NCI-H2171 (cell line): ENCODE measurements at regions not wholly inside any gene's neighbourhood (a gene's known extent, or its start where the extent isn't known, plus 50 kb on each side); places are given as distances from the start of the nearest gene placed in this dataset.

Source experiments
- DNase-seq: peaks from one replicate; lab custom pipeline; 2025; lab: John Stamatoyannopoulos, UW

DNA sequence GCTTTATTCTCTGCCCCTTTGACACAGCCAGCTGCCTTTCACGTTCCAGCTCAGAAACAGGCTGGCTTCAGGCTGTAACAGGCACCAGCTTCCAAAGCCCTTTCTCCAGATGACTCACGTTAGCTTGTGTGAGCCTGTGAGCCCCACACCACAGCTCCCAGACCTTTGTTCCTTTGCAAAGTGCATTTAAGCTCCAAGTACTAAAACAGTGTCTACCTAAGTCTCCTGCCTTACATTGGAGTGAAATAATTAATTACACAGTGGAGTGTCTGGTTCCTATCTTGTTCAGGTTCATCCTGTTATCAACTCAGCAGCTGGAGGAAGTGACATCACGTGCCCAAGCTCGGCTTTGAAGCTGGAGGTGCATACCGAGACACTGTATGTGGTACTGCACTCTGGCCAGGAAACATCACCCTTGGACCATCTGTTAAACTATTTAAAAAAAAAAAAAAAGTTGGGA, 475.8 kb downstream of the FOXO1 start:
- no peak for DNase-seq

DNA sequence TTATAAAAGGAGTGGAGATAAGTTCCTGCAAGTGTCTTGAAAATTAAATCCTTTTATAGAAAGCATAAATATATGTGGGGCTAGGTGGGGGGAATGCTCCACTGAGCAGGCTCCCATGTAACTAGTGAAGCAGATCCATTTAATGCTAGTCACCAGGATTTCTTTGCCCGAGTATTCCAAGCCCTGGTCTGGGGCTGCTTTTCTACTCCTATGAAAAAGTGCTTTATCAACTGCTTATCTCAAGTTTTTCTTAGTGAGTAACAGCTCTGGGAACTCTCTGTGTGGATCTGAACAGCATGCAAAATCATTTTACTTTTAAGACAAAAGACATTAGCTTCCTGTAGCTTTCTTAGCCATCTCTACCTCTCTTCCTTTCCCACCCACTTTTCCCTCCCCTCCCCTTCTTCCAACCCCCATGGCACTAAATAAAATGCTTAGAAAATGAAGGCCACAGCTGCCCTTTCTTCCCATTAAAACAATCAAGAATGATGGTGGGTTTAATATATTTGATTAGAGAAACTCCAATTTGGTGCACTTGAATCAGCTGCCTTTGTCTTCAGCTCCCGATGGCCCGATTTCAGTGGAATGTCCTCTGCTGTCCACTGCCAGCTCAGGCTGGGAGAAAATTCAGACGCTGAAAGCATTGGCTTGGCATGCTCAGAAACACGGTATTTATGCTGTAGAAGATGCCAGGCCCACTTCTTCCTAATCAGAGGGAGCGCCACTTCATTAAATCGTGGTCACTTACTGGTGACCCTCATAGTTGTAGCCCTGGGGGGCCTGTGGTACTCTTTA, 475.1 kb downstream of the FOXO1 start:
- no peak for DNase-seq

GRCh38 chr13:40192452-40192851, 474.0 kb downstream of the FOXO1 start:
- DNase-seq, result no peak

- DNase-seq, result no peak
Measured at GRCh38 chr13:40192858-40193257, 473.6 kb downstream of the FOXO1 start.

DNA sequence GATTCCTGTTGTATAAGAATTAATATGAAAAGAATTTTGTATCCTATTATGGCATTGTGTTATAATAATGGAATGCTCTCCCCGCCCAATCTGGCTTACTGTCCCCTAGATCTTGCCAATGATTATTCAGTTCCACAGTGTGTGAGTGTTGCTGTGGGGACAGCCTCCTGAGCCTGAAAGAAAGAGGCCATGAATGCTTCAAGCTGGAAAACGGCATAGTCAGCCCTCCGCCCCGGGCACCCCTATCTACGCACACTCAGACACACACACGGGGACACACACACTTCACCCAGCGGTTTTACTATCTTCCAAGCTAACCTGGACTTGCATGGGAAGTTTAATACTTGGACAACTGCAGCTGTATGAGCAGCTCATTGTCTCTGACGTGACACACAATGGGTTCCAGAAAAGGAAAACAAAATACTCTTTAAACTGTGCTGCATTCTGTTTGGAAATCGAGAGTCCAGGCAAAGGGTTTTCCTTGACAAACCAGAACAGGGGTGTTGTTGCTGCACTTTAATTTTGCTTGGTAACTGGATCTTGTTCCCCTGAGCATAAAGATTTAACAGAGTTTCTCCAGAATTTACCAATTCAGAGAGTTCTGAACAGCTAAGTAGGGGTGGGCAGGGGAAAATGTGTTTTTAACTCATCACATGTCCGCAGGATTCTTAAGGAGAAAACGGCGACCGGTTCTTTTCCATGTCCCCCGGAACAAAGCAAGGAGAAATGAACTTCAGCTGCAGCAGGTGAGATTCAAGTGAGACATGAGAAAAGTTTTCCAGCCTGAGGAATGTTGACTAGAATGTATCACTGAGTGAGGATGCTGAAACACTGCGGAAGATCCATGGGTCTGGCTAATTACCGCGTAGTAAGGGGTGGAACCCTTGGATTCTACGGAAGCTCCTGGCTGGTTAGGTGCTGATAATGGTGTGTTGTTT, 472.9 kb downstream of the FOXO1 start:
- DNase-seq, result no peak

DNA sequence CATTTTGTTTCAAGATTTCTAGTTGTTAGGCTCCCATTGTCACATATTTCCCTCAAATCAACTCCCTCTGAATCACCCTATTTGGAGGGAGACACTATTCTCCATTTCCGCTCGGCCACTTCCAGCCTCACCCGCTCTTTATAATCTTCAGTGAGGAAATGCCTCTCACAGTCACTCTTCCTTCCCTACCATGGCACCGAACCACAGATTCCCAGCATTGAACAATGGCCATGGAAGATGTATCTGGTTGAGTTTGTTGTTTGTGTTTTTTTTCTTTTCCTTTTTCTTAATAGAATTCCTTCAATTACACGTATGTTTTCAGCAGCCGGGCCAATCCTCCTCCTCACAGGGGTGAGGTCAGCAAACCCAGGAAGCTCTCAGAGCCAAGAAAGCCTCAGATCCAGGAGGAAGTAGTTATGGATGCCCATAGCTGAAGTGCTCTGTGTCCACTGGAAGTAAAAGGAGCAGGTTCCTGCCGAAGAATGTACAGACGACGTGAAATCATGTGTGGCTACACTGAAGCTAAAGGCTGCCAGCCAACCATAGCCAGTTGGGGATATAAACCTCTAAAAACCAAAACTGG, 472.1 kb downstream of the FOXO1 start:
- DNase-seq, result no peak

DNA sequence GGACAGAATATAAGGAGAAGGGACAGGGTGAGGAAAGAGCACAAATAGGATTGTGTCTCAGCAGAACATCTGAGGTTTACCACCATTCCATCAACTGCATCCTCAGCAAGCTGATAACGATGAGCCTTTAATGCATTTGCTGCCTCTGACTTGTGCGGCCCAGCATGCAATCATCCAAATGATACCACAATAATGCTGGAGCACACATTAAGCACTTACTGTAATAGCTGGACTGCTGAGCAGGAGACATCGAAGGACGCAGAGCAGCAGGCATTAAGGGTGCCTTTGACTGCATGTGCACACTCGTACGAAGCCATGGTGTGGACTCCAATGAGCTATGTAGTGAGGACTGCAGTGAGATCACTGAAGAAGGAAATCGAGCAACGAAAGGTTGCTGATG, 469.4 kb downstream of the FOXO1 start:
- no peak for DNase-seq

- no peak for DNase-seq
Measured at GRCh38 chr13:40197936-40198595, 468.4 kb downstream of the FOXO1 start.

GRCh38 chr13:40200273-40200978, 466.0 kb downstream of the FOXO1 start:
- no peak for DNase-seq

DNA sequence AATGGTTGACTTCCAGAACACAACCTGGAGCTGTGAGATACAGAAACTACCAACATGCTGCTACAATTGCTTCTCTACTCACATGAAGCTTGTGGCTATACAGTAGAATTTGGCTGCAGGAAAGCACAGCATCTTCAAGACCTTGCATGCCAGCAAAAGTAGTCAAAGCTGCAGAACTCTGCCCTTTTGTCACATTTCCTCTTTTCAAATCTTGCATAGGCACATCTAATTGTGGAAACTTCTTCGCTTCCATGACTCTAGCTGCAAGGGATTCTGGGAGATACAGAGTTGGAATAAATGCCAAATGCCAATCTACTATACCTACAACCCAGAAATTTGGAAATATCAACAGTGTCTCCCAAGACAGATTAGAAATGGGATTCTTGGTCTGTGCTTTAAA, 462.2 kb downstream of the FOXO1 start:
- no peak for DNase-seq

DNA sequence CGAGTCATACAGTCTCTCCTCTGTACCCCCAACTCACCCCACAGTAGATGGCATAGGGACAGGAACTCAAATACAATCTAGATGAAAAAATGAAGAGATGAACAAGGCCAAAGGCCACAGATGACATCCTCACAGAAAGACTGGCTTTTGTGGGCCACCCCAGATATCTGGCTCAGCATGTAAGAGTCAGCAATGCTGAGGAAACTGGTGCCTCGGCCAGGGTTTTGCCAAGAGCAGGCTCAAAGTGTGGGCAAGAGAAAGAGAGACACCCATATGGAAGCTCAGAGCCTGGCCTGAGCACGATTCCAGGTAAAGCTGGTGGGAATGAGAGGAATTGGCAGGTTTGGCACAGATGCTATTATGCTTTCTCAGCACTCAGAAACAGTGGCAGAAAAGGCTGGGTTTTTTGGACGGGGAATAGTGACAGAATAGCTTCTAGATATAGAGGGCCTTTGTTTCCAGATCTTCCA, 460.6 kb downstream of the FOXO1 start:
- DNase-seq, result no peak

DNA sequence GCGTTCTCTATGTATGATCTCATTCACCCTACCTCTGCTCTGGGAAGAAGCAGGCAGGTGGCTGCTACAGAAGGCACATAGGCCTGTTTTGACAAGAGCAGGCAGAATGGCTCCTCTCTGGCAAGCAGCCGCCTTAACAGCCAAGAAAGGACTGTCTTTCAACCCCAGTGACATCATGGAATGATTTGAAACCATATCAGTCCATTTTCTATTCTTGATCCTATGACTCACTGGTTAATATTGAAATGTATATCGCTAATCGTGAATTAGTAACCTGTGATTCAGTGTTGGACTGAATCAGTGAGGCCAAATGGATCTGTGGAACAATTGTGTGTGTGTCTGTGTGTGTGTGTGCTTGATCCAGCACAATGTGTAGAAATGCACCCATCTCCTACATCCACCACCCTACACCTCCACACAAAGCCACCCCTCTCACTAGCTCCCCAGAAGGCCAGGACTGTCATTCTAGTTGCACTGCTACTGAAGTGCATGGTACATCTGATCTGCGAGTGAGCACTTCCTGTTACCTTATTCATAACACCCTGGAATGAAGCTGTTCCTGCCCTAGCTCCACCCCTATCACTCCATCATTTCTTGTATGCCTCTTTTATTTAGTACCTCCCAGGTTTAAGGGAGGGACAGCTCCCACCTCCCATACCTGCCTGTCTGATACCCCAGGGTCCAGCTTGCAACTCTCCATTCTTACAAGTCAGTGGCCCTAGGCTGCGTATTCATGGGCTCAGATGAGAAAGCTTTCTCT, 460.0 kb downstream of the FOXO1 start:
- DNase-seq, result peak; percentile 4

DNA sequence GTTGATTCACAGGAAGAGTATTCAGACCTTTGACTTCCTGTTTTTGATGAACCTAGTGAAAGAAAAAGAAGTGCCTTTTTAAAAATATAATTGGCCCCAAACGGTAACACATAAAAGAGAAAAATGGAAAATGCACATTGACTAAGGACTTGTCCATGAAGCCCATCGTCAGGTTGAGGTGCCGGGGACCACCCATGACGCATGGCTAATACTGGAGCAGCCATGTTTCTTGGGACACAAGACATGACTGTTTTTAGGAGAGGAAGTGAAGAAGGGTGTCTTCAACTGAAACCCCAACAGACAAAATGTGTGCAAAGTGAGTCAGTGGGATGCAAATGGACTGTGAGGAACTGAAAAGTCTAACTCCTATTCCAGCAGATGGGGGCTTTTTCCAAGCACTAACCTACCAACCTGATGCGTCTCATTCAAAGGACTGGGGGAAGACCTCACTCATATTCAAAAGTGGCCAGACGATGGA, 459.4 kb downstream of the FOXO1 start:
- no peak for DNase-seq

GRCh38 chr13:40208517-40208916, 457.9 kb downstream of the FOXO1 start:
- DNase-seq, result no peak

DNA sequence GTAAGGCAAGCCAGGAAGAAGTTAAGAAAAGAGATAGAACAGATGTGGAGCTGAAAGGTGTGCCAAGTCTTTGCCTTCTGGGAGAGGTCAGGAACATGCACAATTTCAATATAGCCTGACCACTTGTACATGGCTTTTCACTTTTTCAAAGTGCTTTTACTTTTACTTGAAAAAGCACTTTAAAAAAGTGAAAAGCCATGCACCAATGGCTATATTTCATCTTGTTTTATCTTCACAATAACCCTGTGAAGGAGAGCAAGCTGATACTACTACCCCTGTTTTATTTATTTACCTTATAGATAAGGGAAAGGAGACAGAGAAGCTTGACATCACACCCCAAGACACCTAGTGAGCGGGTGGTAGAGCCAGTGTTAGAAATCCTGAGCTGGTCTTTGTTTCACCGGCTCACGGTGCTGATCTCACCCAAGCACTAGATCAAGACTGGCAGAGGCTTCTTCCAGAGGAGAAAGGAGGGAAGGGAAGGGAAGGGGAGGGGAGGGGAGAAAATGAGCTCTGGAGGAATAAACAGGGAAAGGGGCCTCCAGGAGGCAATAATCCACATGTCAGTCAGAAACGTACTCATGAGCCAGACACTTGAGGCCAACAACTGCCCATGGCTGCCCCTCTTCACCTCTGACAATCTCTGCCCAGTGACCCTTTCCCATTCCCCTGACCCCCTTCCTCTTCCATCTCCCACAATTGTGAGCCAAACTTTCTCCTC, 455.4 kb downstream of the FOXO1 start:
- DNase-seq, result no peak

DNA sequence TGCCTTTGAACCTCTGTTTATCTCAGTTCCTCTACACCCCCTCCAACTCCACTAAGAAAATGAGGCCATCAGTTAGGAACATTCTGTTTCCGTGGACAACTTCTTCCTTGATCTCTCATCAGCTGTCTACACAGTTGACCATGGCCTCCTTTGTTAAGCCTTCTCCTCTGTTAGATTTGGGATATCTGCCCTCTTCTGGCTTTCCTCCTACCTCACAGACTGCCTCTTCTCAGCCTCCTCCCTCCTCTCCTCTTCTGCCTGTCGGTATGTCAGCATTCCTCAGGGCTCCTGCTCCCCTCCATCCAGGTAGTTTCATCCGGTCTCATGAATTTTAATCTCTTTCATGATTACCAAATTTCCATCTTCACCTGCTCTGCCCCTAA, 454.9 kb downstream of the FOXO1 start:
- no peak for DNase-seq

- DNase-seq, result no peak
Measured at GRCh38 chr13:40213779-40214178, 452.7 kb downstream of the FOXO1 start.

DNA sequence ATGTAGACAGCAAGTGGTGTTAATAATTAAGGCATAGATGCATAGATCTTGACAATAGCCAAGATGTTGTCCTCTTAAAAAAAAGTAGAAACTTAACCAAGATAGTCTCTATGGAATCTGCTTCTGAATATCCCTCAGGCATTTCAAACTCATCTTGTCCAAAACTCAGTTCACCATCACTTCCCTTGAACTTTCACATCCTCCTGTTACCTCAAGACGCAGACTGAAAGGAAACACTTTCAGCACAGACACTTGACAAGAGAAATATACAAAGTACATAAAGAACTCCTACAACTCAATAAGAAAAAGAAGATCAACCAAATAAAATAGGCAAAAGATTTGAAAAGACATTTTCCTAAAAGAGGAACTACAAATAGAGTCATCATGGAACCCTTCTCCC, 451.1 kb downstream of the FOXO1 start:
- DNase-seq, result no peak

GRCh38 chr13:40215747-40216146, 450.7 kb downstream of the FOXO1 start:
- DNase-seq, result no peak

- no peak for DNase-seq
Measured at GRCh38 chr13:40217675-40218074, 448.8 kb downstream of the FOXO1 start.
